T-helper 2 cell treated with Interferon-gamma antibody and Interleukin-4, amounts not matched to agents 5 μg/mL and 100 μg/mL, for 36 hours (primary cell): ENCODE measurements at regions not wholly inside any gene's neighbourhood (a gene's known extent, or its start where the extent isn't known, plus 50 kb on each side); places are given as distances from the start of the nearest gene placed in this dataset.

Source experiments
- DNase-seq: peaks from one replicate; pipeline ENCODE4 v3.0.0; 2021; ENCODE audit warnings: low spot score
- H3K27ac Mint-ChIP-seq: one replicate; pipeline ENCODE4 v1.8.0; 2021; ENCODE audit warnings: mild to moderate bottlenecking, mixed read lengths
- H3K27me3 Mint-ChIP-seq: one replicate; pipeline ENCODE4 v1.8.0; 2021; ENCODE audit warnings: low read depth, mixed read lengths
- H3K36me3 Mint-ChIP-seq: one replicate; pipeline ENCODE4 v1.8.0; 2021; ENCODE audit warnings: low read depth, mixed read lengths
- H3K4me1 Mint-ChIP-seq: one replicate; pipeline ENCODE4 v1.8.0; 2021; ENCODE audit warnings: low read depth, mixed read lengths
- H3K4me3 Mint-ChIP-seq: one replicate; pipeline ENCODE4 v1.8.0; 2022; ENCODE audit warnings: mild to moderate bottlenecking, moderate library complexity, mixed read lengths
- H3K9me3 Mint-ChIP-seq: one replicate; pipeline ENCODE4 v1.8.0; 2021; ENCODE audit warnings: mixed read lengths

DNA sequence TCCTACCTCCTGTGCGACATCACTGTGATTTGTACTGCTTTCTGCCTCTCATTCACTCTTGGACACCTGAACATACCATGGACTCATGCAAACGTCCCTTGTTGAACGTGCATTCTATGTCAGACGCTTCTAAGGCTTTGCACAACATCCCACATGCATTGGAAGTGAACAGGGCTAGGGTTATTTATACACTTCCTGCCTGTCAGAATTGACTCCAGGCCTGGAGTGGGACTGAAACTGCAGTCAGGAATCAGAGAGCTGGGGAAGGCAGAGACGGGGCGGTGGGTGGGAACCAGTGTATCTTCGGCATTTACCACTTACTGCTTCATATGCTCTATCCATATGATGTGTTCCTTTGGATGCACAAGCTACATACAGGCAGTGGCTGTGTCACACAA, 81.4 kb upstream of the GALNT2 start:
- no peak overlapping the region for H3K27ac Mint-ChIP-seq
- no peaks in the 10 kb centered on the region for H3K9me3 Mint-ChIP-seq
- no peaks in the 10 kb centered on the region for H3K4me1 Mint-ChIP-seq
- no peaks in the 10 kb centered on the region for H3K36me3 Mint-ChIP-seq
- H3K27me3 Mint-ChIP-seq = peaks cover 6% of the 10 kb centered on the region
- DNase-seq = no peak
- H3K4me3 Mint-ChIP-seq = no peak overlapping the region

DNA sequence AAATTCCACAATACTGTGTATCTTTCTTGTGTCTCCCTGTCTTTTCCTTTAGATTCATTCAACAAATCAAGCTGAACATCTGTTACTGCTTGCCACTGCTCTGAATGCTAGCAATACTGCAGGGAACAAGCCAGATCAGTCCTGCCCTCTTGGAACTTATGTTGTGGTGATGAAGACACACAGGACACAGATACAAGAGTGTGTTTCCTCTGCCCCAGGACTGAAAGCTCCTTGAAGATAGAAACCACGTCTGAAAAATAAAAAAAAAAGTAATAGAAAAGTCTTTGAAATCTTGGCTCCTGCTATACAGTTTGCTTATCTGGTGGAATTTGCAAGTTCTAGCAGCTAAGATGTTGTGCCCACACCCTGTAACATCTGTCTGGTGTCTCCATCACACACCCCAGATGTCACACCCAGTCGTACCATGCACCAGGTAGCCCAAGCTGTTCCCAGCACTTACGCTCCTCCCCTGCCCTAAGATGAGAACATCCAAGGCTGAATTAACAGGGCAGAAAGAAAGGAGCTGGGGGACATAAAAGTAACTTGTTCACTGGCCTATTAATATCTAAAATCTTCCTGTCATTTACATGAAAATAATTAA, 80.2 kb upstream of the GALNT2 start:
- Mint-ChIP-seq H3K36me3 (no peaks in the 10 kb centered on the region), H3K4me1 (no peaks in the 10 kb centered on the region), H3K27me3 (peaks cover 3% of the 10 kb centered on the region), H3K9me3 (no peaks in the 10 kb centered on the region), H3K4me3 (no peak overlapping the region), H3K27ac (no peak overlapping the region)
- no peak for DNase-seq

DNA sequence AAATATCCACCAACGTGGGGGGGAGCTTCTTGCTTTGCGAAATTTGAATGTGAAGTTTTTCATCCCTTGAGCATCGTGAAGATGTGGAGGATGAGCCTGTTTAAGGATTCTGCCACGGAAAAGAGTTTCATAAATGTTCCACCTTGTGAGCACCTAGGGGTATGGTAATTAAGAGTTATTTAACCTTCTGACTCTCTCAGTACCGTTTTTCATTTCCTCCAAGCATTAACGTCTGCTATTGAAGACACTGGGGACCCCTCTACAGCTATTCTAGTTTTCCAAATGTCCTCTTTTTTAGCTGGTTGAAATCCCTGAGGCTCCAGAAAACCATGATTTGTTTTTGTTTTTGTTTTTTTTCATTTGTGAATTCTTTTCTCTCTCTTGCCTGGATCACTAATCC, 79.1 kb upstream of the GALNT2 start:
- no peaks in the 10 kb centered on the region for H3K27me3 Mint-ChIP-seq
- H3K4me1 Mint-ChIP-seq = no peaks in the 10 kb centered on the region
- no peak for DNase-seq
- H3K36me3 Mint-ChIP-seq = no peaks in the 10 kb centered on the region
- no peak overlapping the region for H3K4me3 Mint-ChIP-seq
- H3K9me3 Mint-ChIP-seq = no peaks in the 10 kb centered on the region
- H3K27ac Mint-ChIP-seq = no peak overlapping the region

DNA sequence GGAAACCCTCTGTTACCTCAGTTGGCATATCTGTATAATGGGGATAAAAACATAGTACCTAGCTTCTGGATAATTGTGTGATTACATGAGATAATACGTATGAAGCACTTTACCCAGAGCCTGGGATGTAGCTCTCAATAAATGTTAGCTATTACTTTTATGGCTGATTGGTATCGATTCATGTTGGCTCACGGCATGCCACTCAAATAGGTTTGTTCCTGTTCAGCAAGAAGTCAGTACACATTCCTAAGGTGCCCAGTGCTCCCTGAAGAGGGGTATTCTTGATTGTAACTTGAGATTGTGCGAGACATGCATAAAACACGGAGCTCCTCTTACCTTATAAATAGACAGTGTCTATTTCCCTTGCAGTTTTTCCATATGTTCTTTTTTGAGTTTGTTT, 78.5 kb upstream of the GALNT2 start:
- no peak overlapping the region for H3K4me3 Mint-ChIP-seq
- no peak overlapping the region for H3K27ac Mint-ChIP-seq
- no peak for DNase-seq
- H3K4me1 Mint-ChIP-seq = no peaks in the 10 kb centered on the region
- H3K36me3 Mint-ChIP-seq = no peaks in the 10 kb centered on the region
- no peaks in the 10 kb centered on the region for H3K9me3 Mint-ChIP-seq
- H3K27me3 Mint-ChIP-seq = no peaks in the 10 kb centered on the region

DNA sequence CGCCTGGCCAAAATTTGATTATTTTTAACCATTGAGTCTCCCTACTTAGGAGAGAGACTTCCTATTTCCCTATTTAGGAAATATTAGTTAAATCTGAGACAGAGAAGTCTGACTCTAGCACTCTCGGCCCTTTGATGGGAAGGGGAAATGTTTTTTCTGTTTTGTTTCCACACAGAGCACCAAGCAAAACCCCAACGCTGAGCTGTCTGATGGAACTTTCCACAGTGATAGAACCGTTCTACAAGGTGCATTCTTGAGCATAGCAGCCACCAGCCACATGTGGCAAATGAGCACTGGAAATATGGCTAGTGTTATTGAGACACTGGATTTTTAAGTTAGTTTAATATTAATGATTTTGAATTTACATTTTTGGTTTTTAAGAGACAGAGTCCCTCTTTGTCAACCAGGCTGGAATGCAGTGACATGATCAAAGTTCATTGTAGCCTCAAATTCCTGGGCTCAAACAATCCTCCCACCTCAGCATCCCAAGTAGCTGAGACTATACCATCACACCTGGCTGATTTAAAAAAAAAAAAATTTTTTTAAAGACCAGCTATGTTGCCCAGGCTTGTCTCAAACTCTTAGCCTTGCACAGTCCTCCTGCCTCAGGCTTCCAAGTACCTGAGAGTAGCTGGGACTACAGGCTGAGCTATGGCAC, 77.3 kb upstream of the GALNT2 start:
- H3K9me3 Mint-ChIP-seq = no peaks in the 10 kb centered on the region
- no peak overlapping the region for H3K4me3 Mint-ChIP-seq
- H3K27ac Mint-ChIP-seq = no peak overlapping the region
- H3K4me1 Mint-ChIP-seq = no peaks in the 10 kb centered on the region
- no peak for DNase-seq
- no peaks in the 10 kb centered on the region for H3K36me3 Mint-ChIP-seq
- no peaks in the 10 kb centered on the region for H3K27me3 Mint-ChIP-seq

DNA sequence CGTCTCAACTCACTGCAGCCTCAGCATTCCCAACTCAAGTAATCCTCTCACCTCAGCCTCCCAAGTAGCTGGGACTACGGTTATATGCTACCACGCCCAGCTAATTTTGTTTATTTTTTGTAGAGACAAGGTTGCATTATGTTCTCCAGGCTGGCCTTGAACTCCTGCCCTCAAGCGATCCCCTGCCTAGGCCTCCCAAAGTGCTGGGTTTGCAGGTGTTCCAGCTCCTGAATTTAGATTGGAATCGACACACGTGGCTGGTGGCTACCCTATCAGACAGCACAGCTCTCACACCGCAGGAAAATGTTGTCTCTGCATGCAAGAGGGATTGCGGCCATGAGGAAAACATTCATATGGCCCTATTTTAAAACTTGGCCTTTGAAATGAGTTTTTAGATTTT, 76.7 kb upstream of the GALNT2 start:
- H3K27ac Mint-ChIP-seq = no peak overlapping the region
- H3K9me3 Mint-ChIP-seq = no peaks in the 10 kb centered on the region
- no peaks in the 10 kb centered on the region for H3K27me3 Mint-ChIP-seq
- no peak for DNase-seq
- no peak overlapping the region for H3K4me3 Mint-ChIP-seq
- H3K4me1 Mint-ChIP-seq = no peaks in the 10 kb centered on the region
- H3K36me3 Mint-ChIP-seq = no peaks in the 10 kb centered on the region

DNA sequence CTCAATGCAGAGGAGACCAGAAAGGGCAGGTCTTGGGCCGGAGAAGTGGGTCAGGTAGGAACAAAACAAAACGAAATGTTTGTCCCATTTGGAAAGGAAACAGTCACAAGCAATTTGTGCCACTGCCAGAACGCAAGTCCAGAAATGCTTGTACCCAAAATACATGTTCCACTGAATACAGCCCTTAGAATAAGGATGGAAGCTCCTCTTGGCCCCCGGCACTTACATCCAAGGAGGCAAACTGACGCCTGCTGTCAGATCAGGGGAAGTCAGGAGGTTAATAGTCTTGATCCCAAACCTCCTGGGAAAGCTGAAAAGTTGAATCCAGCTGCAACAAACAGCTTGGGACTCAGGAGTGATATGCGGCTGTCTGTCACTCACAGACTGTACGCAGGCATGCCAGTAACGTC, 75.9 kb upstream of the GALNT2 start:
- Mint-ChIP-seq H3K4me3 (no peak overlapping the region), H3K27me3 (no peaks in the 10 kb centered on the region), H3K9me3 (no peaks in the 10 kb centered on the region), H3K27ac (no peak overlapping the region), H3K36me3 (no peaks in the 10 kb centered on the region), H3K4me1 (no peaks in the 10 kb centered on the region)
- no peak for DNase-seq

DNA sequence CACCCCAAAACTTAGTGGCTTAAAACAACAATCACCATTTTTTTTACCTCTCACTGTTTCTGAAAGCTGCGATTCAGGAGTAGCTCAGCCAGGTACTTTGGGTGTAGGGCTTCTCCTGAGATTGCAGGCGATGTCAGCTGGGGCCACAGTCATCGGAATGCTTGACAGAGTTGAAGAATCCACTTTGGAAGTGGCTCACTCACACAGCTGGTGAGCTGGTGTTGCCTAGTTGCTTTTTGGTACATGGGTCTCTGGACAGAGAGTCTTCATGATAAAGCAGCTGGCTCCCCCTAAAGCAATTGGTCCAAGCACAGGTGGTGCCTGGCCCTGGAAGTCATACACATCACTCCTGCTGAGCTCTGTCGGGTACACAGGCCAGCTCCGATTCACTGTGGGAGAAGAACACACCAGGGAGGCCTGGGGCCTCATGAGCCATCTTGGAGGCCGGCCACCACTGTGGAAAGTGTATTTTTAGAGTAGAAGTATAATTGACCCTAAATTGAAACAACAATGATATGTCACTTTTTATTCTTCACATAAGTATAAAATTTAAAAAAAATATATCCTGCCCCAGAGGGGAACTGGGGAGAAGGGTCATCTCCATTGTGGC, 75.2 kb upstream of the GALNT2 start:
- H3K9me3 Mint-ChIP-seq = no peaks in the 10 kb centered on the region
- no peak overlapping the region for H3K27ac Mint-ChIP-seq
- DNase-seq = no peak
- H3K4me3 Mint-ChIP-seq = no peak overlapping the region
- H3K36me3 Mint-ChIP-seq = no peaks in the 10 kb centered on the region
- H3K4me1 Mint-ChIP-seq = no peaks in the 10 kb centered on the region
- H3K27me3 Mint-ChIP-seq = no peaks in the 10 kb centered on the region

DNA sequence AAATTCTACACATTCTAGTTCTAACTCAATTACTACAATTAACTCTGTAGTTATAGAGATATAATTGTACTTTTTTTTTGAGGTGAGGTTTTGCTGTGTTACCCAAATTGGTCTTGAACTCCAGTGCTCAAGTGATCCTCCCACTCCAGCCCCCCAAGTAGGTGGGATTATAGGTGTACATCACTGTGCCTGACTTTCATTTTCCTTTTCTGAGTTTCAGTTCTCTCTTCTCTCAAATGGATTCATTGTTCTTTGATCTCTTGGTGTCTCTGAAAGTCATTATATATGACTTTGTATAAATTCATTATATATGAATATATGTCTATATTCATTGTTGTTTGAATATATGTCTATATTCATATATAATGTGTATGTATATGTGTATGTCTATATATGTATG, 74.0 kb upstream of the GALNT2 start:
- Mint-ChIP-seq H3K4me3 (no peak overlapping the region), H3K27me3 (no peaks in the 10 kb centered on the region), H3K9me3 (no peaks in the 10 kb centered on the region), H3K4me1 (no peaks in the 10 kb centered on the region), H3K36me3 (no peaks in the 10 kb centered on the region), H3K27ac (no peak overlapping the region)
- DNase-seq = no peak

DNA sequence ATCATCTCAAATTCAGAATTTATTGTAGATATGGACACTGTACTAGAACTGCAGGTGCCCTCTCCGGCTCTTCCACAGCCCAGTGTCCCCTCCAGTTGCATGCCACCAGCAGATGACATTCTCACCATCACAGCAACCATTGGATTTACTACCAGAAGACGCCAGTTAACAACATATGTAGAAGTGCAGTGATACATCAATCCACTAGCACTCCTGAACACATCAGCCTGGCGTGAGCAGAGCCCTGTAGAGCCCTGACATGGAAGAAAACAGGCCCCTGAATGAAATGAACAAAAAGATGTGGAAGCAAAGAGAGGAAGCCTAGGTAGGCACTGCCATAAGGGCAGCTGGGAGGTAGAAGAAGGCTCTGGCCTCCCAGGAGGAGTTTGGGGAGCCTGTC, 73.1 kb upstream of the GALNT2 start:
- Mint-ChIP-seq H3K4me3 (no peak overlapping the region), H3K36me3 (no peaks in the 10 kb centered on the region), H3K4me1 (no peaks in the 10 kb centered on the region), H3K27ac (no peak overlapping the region), H3K27me3 (peaks cover 2% of the 10 kb centered on the region), H3K9me3 (no peaks in the 10 kb centered on the region)
- DNase-seq = no peak

DNA sequence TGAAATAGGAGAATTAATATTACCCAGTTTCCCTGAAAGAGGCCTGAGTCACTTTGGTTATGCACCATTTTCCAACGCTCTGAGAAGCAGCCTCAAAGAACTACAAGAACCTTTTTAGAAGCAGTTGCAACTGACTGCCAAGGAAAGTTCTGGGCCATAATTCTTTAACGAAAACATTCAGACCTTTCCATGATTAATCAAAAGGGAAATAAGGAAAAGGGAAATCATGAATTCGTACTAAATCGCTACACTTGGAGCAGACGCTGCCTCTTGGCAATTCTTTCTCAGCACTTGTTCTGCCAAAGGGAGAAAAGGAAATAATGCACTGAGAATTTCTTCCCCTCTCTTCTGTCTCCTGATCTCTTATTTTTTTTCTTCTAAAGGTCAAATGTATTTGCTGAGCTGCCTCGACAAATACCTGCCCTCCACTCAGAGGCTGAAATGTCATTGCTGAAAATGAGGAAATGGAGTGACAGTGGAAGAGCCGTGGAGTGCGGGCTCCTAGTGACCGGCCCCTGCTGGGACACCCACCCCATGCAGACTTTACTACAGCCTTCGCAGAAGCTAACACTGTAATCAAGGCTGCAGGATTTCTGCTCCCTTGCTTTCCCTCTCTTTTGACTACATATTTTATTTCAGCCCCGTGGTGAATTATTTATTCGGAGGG, 67.9 kb upstream of the GALNT2 start:
- Mint-ChIP-seq H3K27ac (no peak overlapping the region), H3K36me3 (no peaks in the 10 kb centered on the region), H3K4me1 (no peaks in the 10 kb centered on the region), H3K4me3 (no peak overlapping the region), H3K27me3 (peaks cover 9% of the 10 kb centered on the region), H3K9me3 (no peaks in the 10 kb centered on the region)
- DNase-seq = no peak

DNA sequence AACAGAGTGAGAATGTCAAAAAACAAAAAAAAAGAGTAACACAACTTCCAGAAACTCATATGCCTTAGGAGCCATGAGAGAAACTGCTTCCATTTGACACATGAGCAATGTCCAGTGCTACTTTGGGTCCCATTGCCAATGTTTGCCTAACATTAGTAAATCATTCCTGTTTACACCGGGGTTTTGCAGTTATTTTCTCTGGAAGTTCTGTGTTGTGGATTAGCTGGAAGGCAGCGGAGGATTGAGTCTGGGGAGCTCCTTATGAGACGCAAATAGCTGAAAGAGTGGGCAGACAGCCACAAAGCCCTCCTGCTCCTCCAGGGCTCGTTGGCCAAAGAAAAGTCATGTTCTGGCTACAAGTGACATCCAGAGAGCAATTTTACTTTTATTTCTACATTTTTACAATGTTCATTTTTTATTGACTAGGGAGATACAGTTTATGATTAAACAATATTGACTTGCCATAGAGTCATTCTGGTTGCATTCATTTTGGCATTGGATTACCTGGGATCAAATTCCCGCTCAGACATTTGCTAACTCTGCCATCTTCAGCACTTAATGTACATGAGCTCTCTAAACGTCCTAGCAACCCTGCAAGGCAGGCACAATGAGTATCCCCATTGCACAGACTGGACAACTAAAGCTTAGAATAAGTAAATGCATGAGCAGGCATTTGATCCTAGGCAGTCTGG, 66.4 kb upstream of the GALNT2 start:
- no peak for DNase-seq
- H3K9me3 Mint-ChIP-seq = no peaks in the 10 kb centered on the region
- H3K4me3 Mint-ChIP-seq = no peak overlapping the region
- no peak overlapping the region for H3K27ac Mint-ChIP-seq
- no peaks in the 10 kb centered on the region for H3K36me3 Mint-ChIP-seq
- no peaks in the 10 kb centered on the region for H3K4me1 Mint-ChIP-seq
- peaks cover 9% of the 10 kb centered on the region for H3K27me3 Mint-ChIP-seq

DNA sequence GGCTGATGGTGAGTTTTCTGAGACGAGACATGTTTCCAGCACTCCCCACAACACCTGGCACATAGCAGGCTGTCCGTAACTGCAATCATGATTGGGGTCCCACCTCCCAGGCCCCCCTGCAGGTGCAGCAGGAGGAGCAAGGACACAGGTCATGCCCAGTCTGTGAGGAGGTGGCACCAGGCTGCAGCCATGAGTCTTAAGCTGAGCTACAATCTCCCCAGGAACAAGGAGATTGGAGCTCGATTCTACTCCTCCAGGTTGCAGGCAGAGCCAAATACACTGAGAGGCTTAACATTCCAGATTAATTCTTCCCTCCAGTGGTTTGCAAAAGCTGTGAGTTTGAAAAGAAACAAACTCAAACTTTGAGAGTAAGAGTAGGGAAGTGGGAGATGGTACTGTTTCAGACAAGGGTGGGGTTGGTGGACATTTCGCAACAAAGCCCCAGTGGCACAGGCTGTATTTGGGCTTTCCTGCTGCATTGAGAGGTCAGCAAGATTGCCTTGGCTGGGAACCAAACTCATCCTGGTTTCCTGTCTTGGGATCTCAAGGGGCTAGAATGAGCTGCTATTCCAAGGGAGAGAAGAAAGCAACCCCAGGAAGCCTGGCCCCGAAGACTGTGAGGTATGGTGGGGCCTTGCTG, 64.8 kb upstream of the GALNT2 start:
- H3K9me3 Mint-ChIP-seq = no peaks in the 10 kb centered on the region
- no peaks in the 10 kb centered on the region for H3K4me1 Mint-ChIP-seq
- no peak overlapping the region for H3K4me3 Mint-ChIP-seq
- no peak for DNase-seq
- no peak overlapping the region for H3K27ac Mint-ChIP-seq
- peaks cover 9% of the 10 kb centered on the region for H3K27me3 Mint-ChIP-seq
- H3K36me3 Mint-ChIP-seq = no peaks in the 10 kb centered on the region

DNA sequence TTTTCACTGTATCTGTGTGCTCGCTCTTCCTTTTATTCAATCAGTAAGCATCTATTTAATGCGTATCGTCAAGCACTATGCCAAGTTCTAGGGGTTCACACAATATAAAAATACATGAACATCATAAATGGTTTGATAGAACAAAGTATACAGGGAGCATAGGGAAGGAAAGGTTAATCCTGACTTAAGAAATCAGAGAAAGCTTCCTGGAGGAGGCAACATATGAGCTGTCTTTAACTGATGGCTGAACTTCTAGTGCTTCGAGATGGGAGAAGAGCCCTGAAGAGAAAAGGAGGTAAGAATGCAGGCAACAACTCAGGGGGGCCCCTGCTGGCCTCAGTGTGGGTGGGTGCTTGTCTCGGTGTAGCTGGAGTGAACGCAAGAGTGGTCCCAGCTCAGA, 63.6 kb upstream of the GALNT2 start:
- no peaks in the 10 kb centered on the region for H3K9me3 Mint-ChIP-seq
- H3K36me3 Mint-ChIP-seq = no peaks in the 10 kb centered on the region
- DNase-seq = no peak
- peaks cover 9% of the 10 kb centered on the region for H3K27me3 Mint-ChIP-seq
- no peaks in the 10 kb centered on the region for H3K4me1 Mint-ChIP-seq
- no peak overlapping the region for H3K4me3 Mint-ChIP-seq
- no peak overlapping the region for H3K27ac Mint-ChIP-seq
